ENCODE measurements at regions not wholly inside any gene's neighbourhood (a gene's known extent, or its start where the extent isn't known, plus 50 kb on each side); places are given as distances from the start of the nearest gene placed in this dataset.

- no peaks in the 10 kb centered on the region for H3K9me3 ChIP-seq
- WGBS: 76% methylated on average over 1 of the region's 1 CpG
- peaks cover 53% of the 10 kb centered on the region for H3K27me3 ChIP-seq
- peaks cover 8% of the 10 kb centered on the region for H3K4me1 ChIP-seq
- H3K27ac ChIP-seq: no peak overlapping the region
- no peak overlapping the region for H3K4me3 ChIP-seq
- TF ChIP-seq CTCF (IDR thresholded peaks at IDR 0.05) (no peak), POLR2AphosphoS5 (IDR thresholded peaks at IDR 0.05) (no peak), POLR2A (IDR thresholded peaks at IDR 0.05) (no peak), EP300 (IDR thresholded peaks at IDR 0.05) (no peak)
- no peak for DNase-seq (ENCODE audit: low spot score in 2 of 2)
- H3K36me3 ChIP-seq: no peaks in the 10 kb centered on the region
Measured at GRCh38 chr11:43585877-43586608, 94.5 kb upstream of the HSD17B12 start.

DNA sequence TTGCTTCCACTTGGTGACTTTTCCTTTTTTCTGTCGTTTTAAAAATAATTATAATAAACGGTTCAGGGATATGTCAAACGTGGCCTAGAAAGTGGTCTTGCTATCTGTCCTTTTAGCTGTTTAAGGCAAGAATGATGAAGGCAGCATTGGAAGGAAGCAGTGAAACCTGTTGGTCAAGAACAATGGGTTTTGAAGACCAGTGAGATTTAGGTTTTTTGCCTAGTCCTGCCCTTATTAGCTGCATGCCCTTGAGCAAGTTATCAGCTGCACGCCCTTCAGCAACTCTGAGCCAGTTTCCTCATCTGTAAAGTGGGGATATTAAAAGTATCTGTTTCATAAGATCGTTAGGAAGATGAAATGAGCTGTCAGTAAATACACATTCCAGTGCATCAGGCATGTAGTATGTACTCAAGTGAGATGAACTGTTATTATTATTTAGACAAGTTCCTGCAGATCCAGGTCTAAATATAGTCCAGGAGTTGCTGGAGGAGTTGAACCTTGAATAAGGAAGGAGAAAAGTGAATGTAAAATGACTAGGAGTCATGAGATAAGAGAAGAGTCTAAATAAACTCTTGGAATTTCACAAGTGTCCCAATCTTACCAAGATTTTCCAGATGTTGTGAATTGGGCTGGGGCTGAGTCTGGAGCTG, 90.8 kb upstream of the HSD17B12 start:
- TF ChIP-seq CTCF (IDR thresholded peaks at IDR 0.05) (no peak), POLR2AphosphoS5 (IDR thresholded peaks at IDR 0.05) (no peak), EP300 (IDR thresholded peaks at IDR 0.05) (no peak), POLR2A (IDR thresholded peaks at IDR 0.05) (no peak)
- no peak overlapping the region for H3K4me3 ChIP-seq
- no peaks in the 10 kb centered on the region for H3K4me1 ChIP-seq
- peaks cover 21% of the 10 kb centered on the region for H3K27me3 ChIP-seq
- DNase-seq (ENCODE audit: low spot score in 2 of 2): no peak
- no peaks in the 10 kb centered on the region for H3K36me3 ChIP-seq
- 56% methylated on average over 5 of the region's 5 CpGs for WGBS
- H3K27ac ChIP-seq: no peak overlapping the region
- no peaks in the 10 kb centered on the region for H3K9me3 ChIP-seq

GRCh38 chr11:43601511-43601910, 79.0 kb upstream of the HSD17B12 start:
- TF ChIP-seq EP300 (IDR thresholded peaks at IDR 0.05) (no peak), CTCF (IDR thresholded peaks at IDR 0.05) (no peak), POLR2A (IDR thresholded peaks at IDR 0.05) (no peak), POLR2AphosphoS5 (IDR thresholded peaks at IDR 0.05) (no peak)
- no peak overlapping the region for H3K4me3 ChIP-seq
- DNase-seq (ENCODE audit: low spot score in 2 of 2): no peak
- 17% methylated on average over 1 of the region's 1 CpG for WGBS
- H3K27me3 ChIP-seq: peaks cover 5% of the 10 kb centered on the region
- H3K27ac ChIP-seq: no peak overlapping the region
- no peaks in the 10 kb centered on the region for H3K9me3 ChIP-seq
- no peaks in the 10 kb centered on the region for H3K4me1 ChIP-seq
- H3K36me3 ChIP-seq: no peaks in the 10 kb centered on the region

DNA sequence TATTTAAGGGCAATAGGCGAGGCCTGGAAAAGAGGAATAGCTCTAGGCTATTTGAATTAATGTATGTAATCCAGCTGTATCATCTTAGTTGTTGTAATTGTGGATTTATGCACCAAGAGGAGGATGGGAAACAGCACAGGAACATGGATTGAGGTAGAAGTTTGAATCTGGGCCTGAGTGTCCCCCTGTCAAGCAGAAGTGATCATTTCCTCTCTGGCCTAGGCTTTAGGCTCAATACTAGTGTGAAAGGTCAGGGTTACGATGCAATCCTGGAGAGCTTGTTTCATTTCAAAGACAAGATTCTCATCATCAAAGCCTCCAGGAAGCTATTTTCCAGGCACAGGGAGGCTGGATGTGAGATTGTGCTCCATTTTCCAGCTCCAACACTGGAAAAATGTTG, 77.9 kb upstream of the HSD17B12 start:
- 72% methylated on average over 2 of the region's 2 CpGs for WGBS
- H3K27ac ChIP-seq: no peak overlapping the region
- no peak overlapping the region for H3K4me3 ChIP-seq
- no peak for DNase-seq (ENCODE audit: low spot score in 2 of 2)
- no peaks in the 10 kb centered on the region for H3K36me3 ChIP-seq
- H3K4me1 ChIP-seq: no peaks in the 10 kb centered on the region
- peaks cover 4% of the 10 kb centered on the region for H3K27me3 ChIP-seq
- no peaks in the 10 kb centered on the region for H3K9me3 ChIP-seq
- no peak for TF ChIP-seq EP300 (IDR thresholded peaks at IDR 0.05)
- TF ChIP-seq POLR2A (IDR thresholded peaks at IDR 0.05): no peak
- no peak for TF ChIP-seq CTCF (IDR thresholded peaks at IDR 0.05)
- TF ChIP-seq POLR2AphosphoS5 (IDR thresholded peaks at IDR 0.05): no peak

DNA sequence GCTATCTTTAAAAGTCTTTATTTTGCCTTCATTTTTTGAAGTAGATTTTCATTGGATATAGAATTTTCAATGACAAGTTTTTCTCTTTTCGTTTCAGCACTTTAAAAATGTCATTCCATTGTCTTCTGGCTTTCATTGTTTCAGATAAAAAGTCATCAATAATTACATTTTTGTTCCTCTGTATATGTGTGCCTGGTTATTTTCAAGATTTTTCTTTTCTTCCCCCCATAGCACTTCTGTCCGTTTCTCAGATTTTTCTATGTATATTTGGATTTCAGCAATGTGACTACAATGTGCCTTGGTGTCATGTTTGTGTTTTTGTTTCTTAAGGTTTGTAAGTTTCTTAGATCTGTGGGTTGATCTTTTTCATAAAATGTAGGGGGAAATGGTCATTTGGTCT, 66.3 kb upstream of the HSD17B12 start:
- H3K4me1 ChIP-seq: no peaks in the 10 kb centered on the region
- DNase-seq (ENCODE audit: low spot score in 2 of 2): no peak
- H3K9me3 ChIP-seq: peaks cover 23% of the 10 kb centered on the region
- no peaks in the 10 kb centered on the region for H3K36me3 ChIP-seq
- TF ChIP-seq POLR2A (IDR thresholded peaks at IDR 0.05): no peak
- H3K4me3 ChIP-seq: no peak overlapping the region
- H3K27ac ChIP-seq: no peak overlapping the region
- H3K27me3 ChIP-seq: peaks cover 5% of the 10 kb centered on the region
- WGBS: 74% methylated on average over 2 of the region's 2 CpGs

Data from suprapubic skin (tissue), 4 donors.